ENCODE measurements at regions not wholly inside any gene's neighbourhood (a gene's known extent, or its start where the extent isn't known, plus 50 kb on each side); places are given as distances from the start of the nearest gene placed in this dataset.

GRCh38 chr16:55418586-55418985 is 60.4 kb upstream of the MMP2 start:
- CTCF ChIA-PET (ENCODE audit: unreplicated experiment) = no interaction called here
- H3K9me3 ChIP-seq (ENCODE audit: low read length) = no peaks in the 10 kb centered on the region
- no peak overlapping the region for H3K4me3 ChIP-seq (ENCODE audit: low read depth, low read length, poor library complexity, severe bottlenecking)
- no peak for TF ChIP-seq CTCF (conservative IDR thresholded peaks at IDR 0.05; ENCODE audit: low read length)
- TF ChIP-seq EZH2phosphoT487 (IDR thresholded peaks at IDR 0.05; ENCODE audit: borderline replicate concordance, low read depth, low read length) = no peak
- no TSS peak for BruUV-seq (replicated peaks)
- POLR2A ChIA-PET = no interaction called here
- H4K20me1 ChIP-seq (ENCODE audit: insufficient read depth, low read length) = no peaks in the 10 kb centered on the region
- intact Hi-C loops (cut with micrococcal nuclease; ENCODE audit: unreplicated experiment) = no loop called here
- H3K79me2 ChIP-seq (ENCODE audit: insufficient read depth, low read depth, low read length) = no peaks in the 10 kb centered on the region
- H3K36me3 ChIP-seq (ENCODE audit: insufficient read depth, low read length) = no peaks in the 10 kb centered on the region
- H3K4me2 ChIP-seq (ENCODE audit: low read length) = no peak overlapping the region
- H3K4me1 ChIP-seq (ENCODE audit: insufficient read depth, low read length, poor library complexity, severe bottlenecking) = no peaks in the 10 kb centered on the region
- no peak overlapping the region for H2AFZ ChIP-seq (ENCODE audit: low read length)
- no peaks in the 10 kb centered on the region for H3K9me2 ChIP-seq (ENCODE audit: insufficient read depth, low read length)
- no peak for DNase-seq (ENCODE audit: low spot score)
- H3K27ac ChIP-seq (ENCODE audit: low read depth, low read length, poor library complexity, severe bottlenecking) = no peak overlapping the region

DNA sequence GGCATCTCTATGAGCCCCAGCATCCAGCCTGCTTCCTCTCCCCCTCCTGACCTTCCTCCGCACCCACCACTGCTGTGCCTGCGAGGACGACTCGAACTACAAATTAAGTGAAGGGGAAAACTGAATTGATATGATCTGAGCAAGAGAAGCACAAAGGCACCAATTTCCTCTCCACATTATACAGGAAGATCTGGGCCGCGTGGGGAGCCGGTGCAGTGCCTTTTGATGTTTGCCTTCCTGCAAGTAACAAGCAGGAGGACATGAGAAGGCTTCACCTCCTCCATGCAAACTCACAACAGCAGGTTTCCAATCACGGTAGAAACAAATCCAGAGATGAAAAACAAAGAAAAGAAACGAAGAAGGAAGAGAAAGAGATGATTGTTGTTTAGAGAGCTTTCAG is 57.8 kb upstream of the MMP2 start:
- BruUV-seq (replicated peaks) = no TSS peak
- Histone ChIP-seq H3K4me2 (ENCODE audit: low read length) (no peak overlapping the region), H3K9me2 (ENCODE audit: insufficient read depth, low read length) (no peaks in the 10 kb centered on the region), H4K20me1 (ENCODE audit: insufficient read depth, low read length) (no peaks in the 10 kb centered on the region), H3K9me3 (ENCODE audit: low read length) (no peaks in the 10 kb centered on the region), H3K4me3 (ENCODE audit: low read depth, low read length, poor library complexity, severe bottlenecking) (no peak overlapping the region), H3K36me3 (ENCODE audit: insufficient read depth, low read length) (no peaks in the 10 kb centered on the region), H2AFZ (ENCODE audit: low read length) (no peak overlapping the region), H3K4me1 (ENCODE audit: insufficient read depth, low read length, poor library complexity, severe bottlenecking) (no peaks in the 10 kb centered on the region), H3K79me2 (ENCODE audit: insufficient read depth, low read depth, low read length) (no peaks in the 10 kb centered on the region), H3K27ac (ENCODE audit: low read depth, low read length, poor library complexity, severe bottlenecking) (no peak overlapping the region)
- CTCF ChIA-PET (ENCODE audit: unreplicated experiment) = no interaction called here
- intact Hi-C loops (cut with micrococcal nuclease; ENCODE audit: unreplicated experiment) = no loop called here
- POLR2A ChIA-PET = no interaction called here
- TF ChIP-seq CTCF (conservative IDR thresholded peaks at IDR 0.05; ENCODE audit: low read length) (no peak), EZH2phosphoT487 (IDR thresholded peaks at IDR 0.05; ENCODE audit: borderline replicate concordance, low read depth, low read length) (no peak)
- no peak for DNase-seq (ENCODE audit: low spot score)

DNA sequence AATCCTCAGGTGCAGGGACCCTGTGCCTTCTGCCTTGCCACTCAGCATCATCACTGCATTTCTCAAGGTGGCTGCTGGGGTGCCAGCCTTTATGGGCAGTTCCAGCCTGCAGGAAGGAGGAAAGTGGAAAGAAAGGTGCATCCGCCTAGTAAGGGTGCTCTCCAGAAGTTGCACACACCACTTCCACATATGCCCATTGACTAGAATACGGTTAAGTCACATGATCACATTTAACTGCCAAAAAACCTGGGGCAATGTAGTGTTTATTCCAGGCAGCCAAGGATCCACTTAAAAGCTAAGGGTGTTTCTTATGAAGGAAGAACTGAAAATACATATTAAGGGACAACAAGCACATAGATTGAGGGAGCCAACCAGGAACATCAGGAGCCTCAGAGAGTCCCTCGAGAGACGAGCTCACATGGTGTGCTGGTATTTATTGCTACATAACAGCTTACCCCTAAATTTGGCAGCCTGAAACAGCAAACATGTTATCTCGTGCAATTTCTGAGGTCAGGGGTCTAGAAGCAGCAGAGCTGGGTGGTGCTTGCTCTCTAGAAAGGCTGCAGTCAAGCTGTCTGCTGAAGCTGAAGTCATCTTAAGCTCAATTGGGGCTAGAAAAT is 52.0 kb upstream of the MMP2 start:
- no peaks in the 10 kb centered on the region for H3K79me2 ChIP-seq (ENCODE audit: insufficient read depth, low read depth, low read length)
- DNase-seq (ENCODE audit: low spot score) = no peak
- TF ChIP-seq EZH2phosphoT487 (IDR thresholded peaks at IDR 0.05; ENCODE audit: borderline replicate concordance, low read depth, low read length) (no peak), CTCF (conservative IDR thresholded peaks at IDR 0.05; ENCODE audit: low read length) (no peak)
- no peak overlapping the region for H3K4me3 ChIP-seq (ENCODE audit: low read depth, low read length, poor library complexity, severe bottlenecking)
- H3K4me2 ChIP-seq (ENCODE audit: low read length) = no peak overlapping the region
- no peak overlapping the region for H2AFZ ChIP-seq (ENCODE audit: low read length)
- H3K9me2 ChIP-seq (ENCODE audit: insufficient read depth, low read length) = no peaks in the 10 kb centered on the region
- CTCF ChIA-PET (ENCODE audit: unreplicated experiment) = no interaction called here
- no peaks in the 10 kb centered on the region for H3K36me3 ChIP-seq (ENCODE audit: insufficient read depth, low read length)
- POLR2A ChIA-PET = interaction anchor here (1.0 kb wide), 1 partner anchor 9 kb away, joined by 3 read pairs; no protein-coding TSS in a partner anchor
- H3K27ac ChIP-seq (ENCODE audit: low read depth, low read length, poor library complexity, severe bottlenecking) = no peak overlapping the region
- intact Hi-C loops (cut with micrococcal nuclease; ENCODE audit: unreplicated experiment) = no loop called here
- H3K9me3 ChIP-seq (ENCODE audit: low read length) = no peaks in the 10 kb centered on the region
- BruUV-seq (replicated peaks) = no TSS peak
- H4K20me1 ChIP-seq (ENCODE audit: insufficient read depth, low read length) = no peaks in the 10 kb centered on the region
- H3K4me1 ChIP-seq (ENCODE audit: insufficient read depth, low read length, poor library complexity, severe bottlenecking) = no peaks in the 10 kb centered on the region
